NCI-H1105 (cell line): ENCODE measurements at regions not wholly inside any gene's neighbourhood (a gene's known extent, or its start where the extent isn't known, plus 50 kb on each side); places are given as distances from the start of the nearest gene placed in this dataset.
A peak's percentile ranks its signal among the peaks of the same experiment; 100 is the strongest.

Source experiments
- DNase-seq: peaks from one replicate; lab custom pipeline; 2025; lab: John Stamatoyannopoulos, UW

DNA sequence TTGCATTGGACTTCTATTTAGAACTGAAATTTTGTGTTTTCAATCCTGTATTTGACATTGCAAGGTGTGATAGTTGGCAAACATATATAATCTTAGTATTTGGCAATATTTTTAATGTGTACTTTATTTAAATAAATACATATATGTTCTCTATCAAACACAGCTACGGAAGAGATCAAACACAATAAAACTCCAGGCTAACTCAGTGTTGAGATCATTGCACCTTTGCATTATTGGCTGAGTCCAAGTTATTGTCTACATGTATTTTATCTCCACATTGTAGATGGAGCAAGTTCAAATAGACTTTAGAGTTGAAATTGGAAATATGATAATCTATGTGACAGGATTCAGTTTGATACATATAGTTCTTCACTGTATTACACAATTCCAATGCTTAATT is 176.7 kb downstream of the ST6GAL2 start:
- DNase-seq = no peak

DNA sequence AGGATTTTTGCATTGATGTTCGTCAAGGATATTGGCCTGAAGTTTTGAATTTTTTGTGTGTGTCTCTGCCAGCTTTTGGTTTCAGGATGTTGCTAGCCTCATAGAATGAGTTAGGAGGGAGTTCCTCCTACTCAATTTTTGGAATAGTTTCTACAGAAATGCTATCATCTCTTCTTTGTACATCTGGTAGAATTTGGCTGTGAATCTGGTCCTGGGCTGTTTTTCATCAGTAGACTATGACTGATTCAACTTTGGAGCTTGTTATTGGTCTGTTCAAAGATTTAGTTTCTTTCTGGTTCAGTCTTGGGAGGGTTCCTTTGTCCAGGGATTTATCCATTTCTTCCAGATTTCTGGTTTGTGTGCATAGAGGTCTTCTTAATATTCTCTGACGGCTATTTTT is 166.7 kb downstream of the ST6GAL2 start:
- no peak for DNase-seq

- no peak for DNase-seq
These were observed 165.9 kb downstream of the ST6GAL2 start for GRCh38 chr2:106720026-106720425.

DNA sequence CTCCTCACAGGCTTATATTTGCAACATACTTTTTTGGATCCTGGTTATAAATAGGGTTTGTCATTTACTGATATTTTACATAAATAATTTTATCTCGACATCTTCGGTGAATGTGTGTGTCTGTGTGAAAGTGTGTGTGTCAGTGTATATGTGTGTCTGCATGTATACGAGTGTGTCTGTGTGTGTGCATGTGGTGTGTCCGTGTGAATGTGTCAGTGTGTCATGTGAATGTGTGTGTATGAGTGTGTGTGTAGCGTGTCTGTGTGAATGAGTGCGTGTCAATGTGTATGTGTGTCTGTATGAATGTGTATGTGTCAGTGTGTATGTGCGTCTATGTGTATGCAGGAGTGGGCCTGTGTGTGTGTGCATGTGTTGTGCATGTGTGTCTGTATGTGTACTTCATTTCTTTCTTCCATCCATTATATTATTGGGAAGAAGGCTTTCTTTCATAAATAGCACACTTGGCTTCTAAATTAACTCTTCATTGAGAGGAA is 161.6 kb downstream of the ST6GAL2 start:
- DNase-seq = no peak

DNA sequence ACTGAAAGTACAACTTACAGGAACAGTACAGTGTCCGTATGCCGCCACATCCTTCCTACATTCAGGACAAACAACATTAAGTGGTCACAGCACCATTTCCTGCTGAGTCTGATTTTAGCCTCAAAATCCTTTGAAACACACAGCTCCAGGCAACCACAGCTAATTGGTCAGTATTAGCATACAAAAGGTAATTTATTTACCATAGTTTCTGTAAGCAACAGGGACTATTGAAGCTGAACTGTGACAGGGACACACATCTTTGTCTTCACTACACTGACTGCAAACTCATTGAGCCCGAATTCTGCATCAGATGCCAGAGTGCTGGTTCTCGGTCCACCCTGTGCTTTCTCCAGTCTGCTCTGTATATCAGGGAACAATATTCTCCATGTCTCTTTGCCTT is 151.8 kb downstream of the ST6GAL2 start:
- DNase-seq = no peak

- no peak for DNase-seq
These were observed 150.2 kb downstream of the ST6GAL2 start for GRCh38 chr2:106735807-106736206.

DNA sequence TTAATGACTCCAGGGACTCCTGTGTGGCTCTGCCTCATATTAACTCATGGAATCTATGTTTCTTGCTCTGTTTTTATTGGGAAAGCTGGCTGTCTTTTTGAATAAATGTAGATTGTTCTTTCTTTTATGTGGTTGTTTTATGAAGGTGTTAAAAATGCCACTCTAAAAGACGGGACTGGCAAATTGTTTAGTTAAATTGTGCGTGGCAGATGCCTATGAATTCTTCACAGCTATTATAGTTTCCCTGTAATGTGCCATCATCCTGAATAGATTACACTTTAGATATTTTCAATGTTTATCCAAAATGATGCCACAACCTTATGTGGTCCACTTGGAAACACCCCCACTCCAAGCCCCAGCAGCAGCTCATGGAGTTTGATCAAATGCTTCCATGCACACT is 149.7 kb downstream of the ST6GAL2 start:
- no peak for DNase-seq

DNA sequence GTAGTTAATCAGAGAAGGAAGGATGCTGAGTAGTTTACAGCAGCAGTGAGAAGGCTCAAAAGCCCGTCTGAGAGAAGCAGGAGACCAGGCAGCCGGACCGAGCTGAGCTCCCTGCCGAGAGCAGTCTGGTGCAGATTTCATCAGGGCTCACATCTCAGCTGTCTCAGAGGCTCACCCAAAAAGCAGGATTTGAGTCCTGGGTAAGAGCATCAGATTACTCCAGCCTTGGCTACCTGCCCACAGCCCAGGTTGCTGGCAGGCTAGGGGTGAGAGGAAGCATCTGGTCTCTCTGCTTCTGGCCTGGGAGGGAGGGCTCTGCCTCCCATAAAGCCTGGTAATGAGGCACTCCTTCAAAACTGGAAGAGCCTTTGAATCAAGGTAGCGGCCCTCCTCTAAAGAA is 140.5 kb downstream of the ST6GAL2 start:
- peak; percentile 89 for DNase-seq

GRCh38 chr2:106749823-106750222 is 136.1 kb downstream of the ST6GAL2 start:
- no peak for DNase-seq
